Stimulated activated memory B cell treated with anti-CD40 and anti-IgM and Interleukin-4, amounts not matched to agents 10 μg/mL and 1 μg/mL and 100 μg/mL, for 72 hours (primary cell): ENCODE measurements at regions not wholly inside any gene's neighbourhood (a gene's known extent, or its start where the extent isn't known, plus 50 kb on each side); places are given as distances from the start of the nearest gene placed in this dataset.

Source experiments
- ATAC-seq: fragments of 150-1000 bp; cut with Tn5 transposase; 2 replicates; pipeline ENCODE4 v1.10.0; 2021
- H3K27ac Mint-ChIP-seq: one replicate; pipeline ENCODE4 v1.8.0; 2022; ENCODE audit warnings: mild to moderate bottlenecking, mixed read lengths
- H3K27me3 Mint-ChIP-seq: one replicate; pipeline ENCODE4 v1.8.0; 2022; ENCODE audit warnings: mixed read lengths
- H3K36me3 Mint-ChIP-seq: one replicate; pipeline ENCODE4 v1.8.0; 2022; ENCODE audit warnings: mixed read lengths
- H3K4me1 Mint-ChIP-seq: one replicate; pipeline ENCODE4 v1.8.0; 2022; ENCODE audit warnings: mixed read lengths
- H3K4me3 Mint-ChIP-seq: one replicate; pipeline ENCODE4 v1.8.0; 2022; ENCODE audit warnings: mild to moderate bottlenecking, moderate library complexity, mixed read lengths
- H3K9me3 Mint-ChIP-seq: one replicate; pipeline ENCODE4 v1.8.0; 2022; ENCODE audit warnings: mixed read lengths

DNA sequence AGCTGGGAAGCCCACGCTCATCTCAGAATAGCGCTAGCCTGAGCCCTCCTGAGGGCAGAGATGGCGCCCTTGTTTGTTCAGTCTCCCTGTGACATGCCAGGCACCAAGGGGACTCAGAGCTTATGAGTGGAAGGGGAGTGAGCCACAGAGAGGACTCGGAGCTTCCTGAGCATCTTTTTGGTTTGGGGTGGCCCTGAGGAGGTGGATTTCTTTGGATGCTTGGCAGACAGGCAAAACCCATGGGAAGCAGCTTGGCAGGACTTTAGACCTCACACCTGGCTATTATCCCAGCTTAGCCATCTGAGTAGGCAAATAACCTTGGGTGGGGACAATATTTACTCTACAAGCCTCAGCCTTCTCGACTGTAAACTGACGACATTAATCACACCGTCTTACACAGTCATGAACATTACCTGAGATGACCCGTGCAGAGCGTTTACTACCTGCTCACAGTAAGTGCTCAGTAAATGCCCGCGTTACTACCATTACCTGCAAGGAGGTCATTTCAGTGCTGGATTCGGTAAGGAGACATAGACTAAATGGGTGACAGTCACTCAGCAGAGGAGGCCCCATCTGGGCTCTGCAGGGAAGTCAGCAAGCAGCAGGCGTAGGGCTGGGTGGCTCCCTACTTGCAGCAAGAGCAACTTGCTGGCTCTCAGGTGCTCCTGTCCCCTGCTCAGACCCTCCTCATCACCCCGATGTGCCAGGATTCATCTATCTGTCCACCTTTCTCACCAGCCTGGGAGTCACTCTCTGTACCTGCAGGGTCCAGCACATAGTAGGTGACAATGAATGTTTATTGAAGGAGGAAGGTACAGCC, 54.9 kb downstream of the KLHDC7A start:
- no peak for ATAC-seq
- no peaks in the 10 kb centered on the region for H3K36me3 Mint-ChIP-seq
- H3K27ac Mint-ChIP-seq: no peak overlapping the region
- no peaks in the 10 kb centered on the region for H3K4me1 Mint-ChIP-seq
- peaks cover 61% of the 10 kb centered on the region for H3K27me3 Mint-ChIP-seq
- peaks cover 7% of the 10 kb centered on the region for H3K9me3 Mint-ChIP-seq
- no peak overlapping the region for H3K4me3 Mint-ChIP-seq

- H3K9me3 Mint-ChIP-seq: peaks cover 7% of the 10 kb centered on the region
- H3K27ac Mint-ChIP-seq: no peak overlapping the region
- peaks cover 56% of the 10 kb centered on the region for H3K27me3 Mint-ChIP-seq
- no peaks in the 10 kb centered on the region for H3K4me1 Mint-ChIP-seq
- no peak for ATAC-seq
- H3K36me3 Mint-ChIP-seq: no peaks in the 10 kb centered on the region
- no peak overlapping the region for H3K4me3 Mint-ChIP-seq
These were observed 55.6 kb downstream of the KLHDC7A start for GRCh38 chr1:18536356-18536755.

DNA sequence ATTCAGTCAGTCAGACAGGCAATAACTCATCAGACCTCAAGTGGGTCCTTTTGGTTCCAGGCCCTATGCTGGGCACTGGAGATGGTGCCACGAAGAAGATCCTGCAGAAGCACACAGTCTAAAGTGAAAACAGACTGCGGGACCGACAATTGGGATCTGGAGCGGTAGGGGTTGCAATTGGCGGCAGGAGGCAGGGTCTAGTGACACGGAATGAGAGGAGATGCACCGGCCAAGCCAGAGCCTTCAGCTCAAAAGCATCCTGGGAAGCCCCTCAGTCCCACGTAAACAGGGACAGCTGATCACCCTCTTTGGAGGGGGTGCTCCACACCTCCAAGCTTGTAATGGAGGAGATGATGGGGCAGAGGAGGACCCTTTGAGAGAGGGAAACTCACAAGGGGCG, 56.2 kb downstream of the KLHDC7A start:
- H3K27ac Mint-ChIP-seq: no peak overlapping the region
- H3K36me3 Mint-ChIP-seq: no peaks in the 10 kb centered on the region
- peaks cover 52% of the 10 kb centered on the region for H3K27me3 Mint-ChIP-seq
- H3K4me1 Mint-ChIP-seq: no peaks in the 10 kb centered on the region
- ATAC-seq: no peak
- no peak overlapping the region for H3K4me3 Mint-ChIP-seq
- peaks cover 7% of the 10 kb centered on the region for H3K9me3 Mint-ChIP-seq

- no peak overlapping the region for H3K27ac Mint-ChIP-seq
- no peaks in the 10 kb centered on the region for H3K4me1 Mint-ChIP-seq
- no peak overlapping the region for H3K4me3 Mint-ChIP-seq
- peaks cover 55% of the 10 kb centered on the region for H3K27me3 Mint-ChIP-seq
- H3K36me3 Mint-ChIP-seq: no peaks in the 10 kb centered on the region
- H3K9me3 Mint-ChIP-seq: peaks cover 7% of the 10 kb centered on the region
- no peak for ATAC-seq
These were observed 56.9 kb downstream of the KLHDC7A start for GRCh38 chr1:18537386-18538306.

GRCh38 chr1:18539171-18539570, 58.4 kb downstream of the KLHDC7A start:
- no peak overlapping the region for H3K4me3 Mint-ChIP-seq

DNA sequence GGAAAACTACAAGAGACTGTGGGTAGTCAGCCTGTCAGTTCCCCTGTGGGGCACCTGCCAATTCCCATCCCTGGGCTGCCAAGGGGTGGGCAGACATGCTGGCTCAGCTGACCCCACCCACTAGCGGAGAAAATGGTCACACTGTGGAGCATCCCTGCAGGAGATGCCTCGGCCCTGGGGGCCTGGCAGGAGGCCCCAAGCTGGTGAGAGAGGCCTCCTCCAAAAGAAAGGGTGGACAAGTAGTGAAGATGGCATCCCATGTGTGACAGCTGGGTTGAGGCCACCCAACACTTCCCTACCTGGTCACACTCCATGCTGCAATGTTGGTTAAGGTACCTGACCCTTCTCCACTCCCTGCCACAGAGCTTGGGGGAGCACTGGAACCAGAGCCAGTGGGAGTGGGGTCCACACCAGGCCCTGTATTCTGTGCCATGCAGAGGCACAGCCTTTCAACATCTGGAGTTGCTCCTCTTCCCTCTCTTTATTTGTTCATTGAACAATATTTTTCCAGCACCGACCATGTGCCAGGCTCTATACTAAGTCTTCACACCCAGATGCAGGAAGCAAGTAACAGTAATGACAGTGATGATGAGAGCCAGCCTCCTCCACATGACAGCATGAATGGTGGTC, 59.5 kb downstream of the KLHDC7A start:
- Mint-ChIP-seq H3K9me3 (peaks cover 8% of the 10 kb centered on the region), H3K27me3 (peaks cover 57% of the 10 kb centered on the region), H3K27ac (no peak overlapping the region), H3K4me3 (no peak overlapping the region), H3K36me3 (no peaks in the 10 kb centered on the region), H3K4me1 (no peaks in the 10 kb centered on the region)
- no peak for ATAC-seq

More at GRCh38 chr1:18539171-18539570, 58.4 kb downstream of the KLHDC7A start:
- H3K36me3 Mint-ChIP-seq: no peaks in the 10 kb centered on the region
- H3K4me1 Mint-ChIP-seq: no peaks in the 10 kb centered on the region
- ATAC-seq: no peak
- no peak overlapping the region for H3K27ac Mint-ChIP-seq
- peaks cover 10% of the 10 kb centered on the region for H3K9me3 Mint-ChIP-seq
- H3K27me3 Mint-ChIP-seq: peaks cover 57% of the 10 kb centered on the region

DNA sequence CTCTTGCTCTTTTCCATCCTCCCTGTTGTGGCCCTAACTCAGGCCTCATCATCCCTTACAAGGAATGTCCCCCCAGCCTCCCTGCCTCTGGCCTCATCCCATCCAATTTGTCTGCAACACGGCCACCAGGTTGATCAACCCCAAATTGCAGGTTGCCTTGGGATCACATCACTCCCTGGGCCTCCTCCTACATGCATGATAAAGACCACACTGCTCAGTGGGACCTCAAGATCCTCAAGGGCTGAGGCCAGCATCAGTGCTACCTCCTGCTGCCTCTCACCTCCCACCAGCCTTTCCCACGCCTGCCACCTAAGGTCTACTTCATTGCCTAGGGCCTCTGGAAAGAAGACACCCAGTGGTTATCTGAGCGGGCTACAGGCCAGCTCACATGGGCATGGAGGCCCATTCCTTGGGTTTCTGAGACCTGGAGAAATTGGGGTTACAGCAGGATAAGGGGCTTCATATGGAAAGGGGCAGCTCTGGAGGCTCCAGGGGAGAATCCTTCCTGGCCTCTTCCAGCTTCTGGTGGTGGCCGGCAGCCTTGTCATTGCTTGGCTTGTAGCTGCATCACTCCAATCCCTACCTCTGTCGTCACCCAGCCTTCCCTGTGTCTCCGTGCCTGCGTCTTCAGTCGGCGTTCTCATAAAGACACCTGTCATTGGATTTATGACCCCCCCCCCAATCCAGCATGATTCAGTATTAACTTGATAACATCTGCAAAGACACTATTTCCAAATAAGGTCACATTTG, 60.5 kb downstream of the KLHDC7A start:
- H3K36me3 Mint-ChIP-seq: no peaks in the 10 kb centered on the region
- ATAC-seq: no peak
- no peak overlapping the region for H3K27ac Mint-ChIP-seq
- H3K9me3 Mint-ChIP-seq: peaks cover 8% of the 10 kb centered on the region
- no peaks in the 10 kb centered on the region for H3K4me1 Mint-ChIP-seq
- H3K27me3 Mint-ChIP-seq: peaks cover 63% of the 10 kb centered on the region
- no peak overlapping the region for H3K4me3 Mint-ChIP-seq

GRCh38 chr1:18542351-18542750, 61.6 kb downstream of the KLHDC7A start:
- no peak for ATAC-seq
- Mint-ChIP-seq H3K4me1 (no peaks in the 10 kb centered on the region), H3K4me3 (no peak overlapping the region), H3K27me3 (peaks cover 54% of the 10 kb centered on the region), H3K9me3 (peaks cover 8% of the 10 kb centered on the region), H3K36me3 (no peaks in the 10 kb centered on the region), H3K27ac (no peak overlapping the region)

DNA sequence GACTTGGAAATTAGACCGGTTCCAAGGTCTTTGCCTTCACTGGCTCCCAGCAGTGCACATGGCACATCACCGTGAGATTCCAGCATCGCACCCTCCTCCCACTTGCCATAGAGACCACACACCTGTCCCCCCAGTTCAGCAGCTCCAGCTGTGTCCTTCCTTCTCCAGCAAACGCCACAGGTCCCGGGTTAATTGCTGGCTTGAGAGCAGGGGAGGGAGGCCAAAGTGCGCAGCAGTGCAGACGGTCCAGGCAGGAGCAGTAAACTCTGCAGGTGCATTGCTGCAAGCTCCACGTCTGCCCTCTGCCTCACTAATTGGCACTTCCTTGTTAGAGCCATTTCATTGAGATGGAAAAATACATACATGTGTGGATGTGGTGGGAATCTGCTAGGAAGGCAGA, 65.3 kb downstream of the KLHDC7A start:
- Mint-ChIP-seq H3K27me3 (peaks cover 62% of the 10 kb centered on the region), H3K36me3 (no peaks in the 10 kb centered on the region), H3K9me3 (peaks cover 3% of the 10 kb centered on the region), H3K4me1 (no peaks in the 10 kb centered on the region), H3K4me3 (no peak overlapping the region), H3K27ac (no peak overlapping the region)
- ATAC-seq: no peak

DNA sequence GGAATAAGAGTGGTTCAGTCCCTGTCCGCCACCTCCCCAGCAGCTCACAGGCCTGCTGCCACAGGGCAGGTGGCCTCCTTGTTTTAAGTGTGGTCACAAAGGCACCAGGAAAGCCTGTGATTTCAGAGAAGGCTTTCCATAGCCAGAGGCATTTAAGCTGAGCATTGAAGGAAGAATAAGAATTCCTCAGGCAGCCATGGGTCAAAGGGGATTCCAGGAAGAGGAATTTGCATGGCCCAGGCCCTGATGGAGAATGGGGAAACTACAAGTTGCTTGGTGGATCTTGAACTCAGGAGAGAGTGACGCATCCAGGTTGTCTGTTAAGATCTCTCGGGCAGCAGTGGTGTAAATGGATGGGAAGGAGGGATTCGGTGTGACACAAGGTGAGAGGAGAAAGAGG, 66.7 kb downstream of the KLHDC7A start:
- peaks cover 61% of the 10 kb centered on the region for H3K27me3 Mint-ChIP-seq
- no peak overlapping the region for H3K27ac Mint-ChIP-seq
- H3K4me1 Mint-ChIP-seq: no peaks in the 10 kb centered on the region
- no peak overlapping the region for H3K4me3 Mint-ChIP-seq
- peaks cover 3% of the 10 kb centered on the region for H3K9me3 Mint-ChIP-seq
- no peak for ATAC-seq
- no peaks in the 10 kb centered on the region for H3K36me3 Mint-ChIP-seq

- no peak overlapping the region for H3K27ac Mint-ChIP-seq
- ATAC-seq: no peak
- H3K36me3 Mint-ChIP-seq: no peaks in the 10 kb centered on the region
- no peaks in the 10 kb centered on the region for H3K4me1 Mint-ChIP-seq
- H3K27me3 Mint-ChIP-seq: peaks cover 62% of the 10 kb centered on the region
- no peaks in the 10 kb centered on the region for H3K9me3 Mint-ChIP-seq
- H3K4me3 Mint-ChIP-seq: no peak overlapping the region
These were observed 67.9 kb downstream of the KLHDC7A start for GRCh38 chr1:18548643-18549042.

- peaks cover 66% of the 10 kb centered on the region for H3K27me3 Mint-ChIP-seq
- H3K4me3 Mint-ChIP-seq: no peak overlapping the region
- no peak for ATAC-seq
- H3K4me1 Mint-ChIP-seq: no peaks in the 10 kb centered on the region
- no peaks in the 10 kb centered on the region for H3K36me3 Mint-ChIP-seq
- H3K27ac Mint-ChIP-seq: no peak overlapping the region
- H3K9me3 Mint-ChIP-seq: no peaks in the 10 kb centered on the region
These were observed 68.4 kb downstream of the KLHDC7A start for GRCh38 chr1:18549106-18549505.

- H3K36me3 Mint-ChIP-seq: no peaks in the 10 kb centered on the region
- H3K9me3 Mint-ChIP-seq: no peaks in the 10 kb centered on the region
- H3K4me3 Mint-ChIP-seq: no peak overlapping the region
- H3K4me1 Mint-ChIP-seq: no peaks in the 10 kb centered on the region
- H3K27ac Mint-ChIP-seq: no peak overlapping the region
- H3K27me3 Mint-ChIP-seq: peaks cover 68% of the 10 kb centered on the region
- no peak for ATAC-seq
These were observed 69.2 kb downstream of the KLHDC7A start for GRCh38 chr1:18549906-18550305.

GRCh38 chr1:18552631-18553030, 71.9 kb downstream of the KLHDC7A start:
- peaks cover 76% of the 10 kb centered on the region for H3K27me3 Mint-ChIP-seq

DNA sequence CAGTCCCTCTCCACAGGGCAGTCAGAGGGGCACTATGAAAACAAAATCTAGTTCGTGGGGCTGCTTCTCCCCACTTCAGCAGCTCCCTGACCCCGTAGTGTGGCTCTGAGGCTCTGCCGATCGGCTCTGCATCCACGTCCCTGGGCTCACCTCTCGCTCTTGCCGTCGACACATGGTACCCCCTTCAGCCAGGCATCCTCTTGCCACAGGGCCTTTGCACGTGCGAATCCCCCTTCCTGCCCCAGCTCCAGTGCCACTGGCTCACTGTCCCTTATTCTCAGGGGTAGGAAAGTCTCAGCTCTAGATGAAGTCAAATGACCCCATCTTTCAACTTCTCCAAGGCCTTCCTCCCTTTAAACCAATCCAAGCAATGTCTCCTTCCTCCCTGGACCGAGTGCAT, 72.7 kb downstream of the KLHDC7A start:
- Mint-ChIP-seq H3K36me3 (no peaks in the 10 kb centered on the region), H3K27me3 (peaks cover 76% of the 10 kb centered on the region), H3K4me1 (peaks cover 11% of the 10 kb centered on the region), H3K9me3 (no peaks in the 10 kb centered on the region), H3K27ac (no peak overlapping the region), H3K4me3 (no peak overlapping the region)
- ATAC-seq: no peak

More at GRCh38 chr1:18552631-18553030, 71.9 kb downstream of the KLHDC7A start:
- no peak for ATAC-seq
- no peaks in the 10 kb centered on the region for H3K36me3 Mint-ChIP-seq
- peaks cover 3% of the 10 kb centered on the region for H3K4me1 Mint-ChIP-seq
- H3K4me3 Mint-ChIP-seq: no peak overlapping the region
- H3K9me3 Mint-ChIP-seq: no peaks in the 10 kb centered on the region
- H3K27ac Mint-ChIP-seq: no peak overlapping the region
